Prostate gland (tissue), 2 donors: ENCODE measurements at regions not wholly inside any gene's neighbourhood (a gene's known extent, or its start where the extent isn't known, plus 50 kb on each side); places are given as distances from the start of the nearest gene placed in this dataset.

Experiments
- DNase-seq: peaks from one replicate; pipeline ENCODE4 v3.0.0-alpha.2; 2019; ENCODE audit warnings: low spot score
- H3K27ac ChIP-seq, 2 donors: fragments of 200-600 bp; sonication (generic); 2 replicates each; pipeline ENCODE4 v1.5.1; 2017 to 2019
- H3K27me3 ChIP-seq: fragments of 200-600 bp; sonication (generic); replicated peaks from 2 replicates; pipeline ENCODE4 v1.5.1; 2019; ENCODE audit not compliant: insufficient read depth
- H3K36me3 ChIP-seq, 2 donors: fragments of 200-600 bp; sonication (generic); 1 replicate in 1 of 2; 2 replicates in 1 of 2; pipeline versions ENCODE4 v1.5.1 to v1.8.1; 2017 to 2019
- H3K4me1 ChIP-seq: fragments of 200-600 bp; sonication (generic); replicated peaks from 2 replicates; pipeline ENCODE4 v1.5.1; 2019
- H3K4me3 ChIP-seq, 2 donors: fragments of 200-600 bp; sonication (generic); 2 replicates each; pipeline ENCODE4 v1.5.1; 2017 to 2019
- H3K9me3 ChIP-seq: fragments of 200-600 bp; sonication (generic); 2 replicates; pipeline ENCODE4 v1.5.1; 2017
- POLR2A ChIP-seq: fragments of 450-650 bp; IDR thresholded peaks from one replicate; pipeline ENCODE4 v1.6.1; 2016; ENCODE audit warnings: antibody characterized with exemption, mild to moderate bottlenecking
- POLR2AphosphoS5 ChIP-seq: sonication (generic); formaldehyde crosslinking; IDR thresholded peaks from one replicate; pipeline ENCODE4 v1.6.1; 2017; ENCODE audit warnings: antibody characterized with exemption
- WGBS: methylation state at CpG from one replicate; pipeline ENCODE4 v1.1.5; 2018; 5-methylcytosine and 5-hydroxymethylcytosine counted together
- intact Hi-C: fragments of 100-400 bp; cut with DNase I; formaldehyde crosslinking; loops from one replicate; pipeline ENCODE4 v1.14.2; 2022
- TF ChIP-seq, protein P1 (sequence below), 4 experiments: fragments of 200-600 bp in 2 of 4; fragments of 450-650 bp in 2 of 4; sonication (generic) in 2 of 4; IDR thresholded peaks; 1 replicate in 3 of 4; 2 replicates in 1 of 4; pipeline ENCODE4 v1.5.1; 2016 to 2019; ENCODE audit warnings: antibody characterized with exemption in 4 of 4, mild to moderate bottlenecking in 2 of 4, moderate library complexity in 2 of 4

DNA sequence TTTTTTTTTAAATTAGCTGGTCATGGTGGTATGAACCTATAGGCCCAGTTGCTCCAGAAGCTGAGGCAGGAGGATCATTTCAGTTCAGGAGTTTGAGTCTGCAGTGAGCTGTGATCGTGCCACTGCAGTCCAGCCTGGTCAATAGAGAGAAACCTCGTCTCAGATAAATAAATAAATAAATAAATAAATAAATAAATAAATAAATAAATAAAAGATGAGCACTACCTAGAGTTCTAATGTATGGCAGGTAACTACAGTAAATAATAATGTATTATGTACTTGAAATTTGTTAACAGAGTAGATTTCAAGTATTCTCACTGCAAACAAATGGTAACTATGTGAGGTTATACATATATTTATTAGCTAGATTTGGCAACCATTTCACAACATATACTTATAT is 697.9 kb upstream of the ID2 start:
- no peaks in the 10 kb centered on the region for H3K36me3 ChIP-seq
- no peak overlapping the region for H3K4me3 ChIP-seq
- no peak overlapping the region for H3K27ac ChIP-seq
- H3K27me3 ChIP-seq = no peaks in the 10 kb centered on the region
- TF ChIP-seq POLR2AphosphoS5 (no peak), POLR2A (no peak)
- TF ChIP-seq, protein P1, sequence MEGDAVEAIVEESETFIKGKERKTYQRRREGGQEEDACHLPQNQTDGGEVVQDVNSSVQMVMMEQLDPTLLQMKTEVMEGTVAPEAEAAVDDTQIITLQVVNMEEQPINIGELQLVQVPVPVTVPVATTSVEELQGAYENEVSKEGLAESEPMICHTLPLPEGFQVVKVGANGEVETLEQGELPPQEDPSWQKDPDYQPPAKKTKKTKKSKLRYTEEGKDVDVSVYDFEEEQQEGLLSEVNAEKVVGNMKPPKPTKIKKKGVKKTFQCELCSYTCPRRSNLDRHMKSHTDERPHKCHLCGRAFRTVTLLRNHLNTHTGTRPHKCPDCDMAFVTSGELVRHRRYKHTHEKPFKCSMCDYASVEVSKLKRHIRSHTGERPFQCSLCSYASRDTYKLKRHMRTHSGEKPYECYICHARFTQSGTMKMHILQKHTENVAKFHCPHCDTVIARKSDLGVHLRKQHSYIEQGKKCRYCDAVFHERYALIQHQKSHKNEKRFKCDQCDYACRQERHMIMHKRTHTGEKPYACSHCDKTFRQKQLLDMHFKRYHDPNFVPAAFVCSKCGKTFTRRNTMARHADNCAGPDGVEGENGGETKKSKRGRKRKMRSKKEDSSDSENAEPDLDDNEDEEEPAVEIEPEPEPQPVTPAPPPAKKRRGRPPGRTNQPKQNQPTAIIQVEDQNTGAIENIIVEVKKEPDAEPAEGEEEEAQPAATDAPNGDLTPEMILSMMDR (IDR thresholded peaks at IDR 0.05) = no peak
- 100% methylated on average over 2 of the region's 2 CpGs for WGBS
- no peaks in the 10 kb centered on the region for H3K9me3 ChIP-seq
- no peaks in the 10 kb centered on the region for H3K4me1 ChIP-seq
- DNase-seq = no peak
- intact Hi-C loops = no loop called here

DNA sequence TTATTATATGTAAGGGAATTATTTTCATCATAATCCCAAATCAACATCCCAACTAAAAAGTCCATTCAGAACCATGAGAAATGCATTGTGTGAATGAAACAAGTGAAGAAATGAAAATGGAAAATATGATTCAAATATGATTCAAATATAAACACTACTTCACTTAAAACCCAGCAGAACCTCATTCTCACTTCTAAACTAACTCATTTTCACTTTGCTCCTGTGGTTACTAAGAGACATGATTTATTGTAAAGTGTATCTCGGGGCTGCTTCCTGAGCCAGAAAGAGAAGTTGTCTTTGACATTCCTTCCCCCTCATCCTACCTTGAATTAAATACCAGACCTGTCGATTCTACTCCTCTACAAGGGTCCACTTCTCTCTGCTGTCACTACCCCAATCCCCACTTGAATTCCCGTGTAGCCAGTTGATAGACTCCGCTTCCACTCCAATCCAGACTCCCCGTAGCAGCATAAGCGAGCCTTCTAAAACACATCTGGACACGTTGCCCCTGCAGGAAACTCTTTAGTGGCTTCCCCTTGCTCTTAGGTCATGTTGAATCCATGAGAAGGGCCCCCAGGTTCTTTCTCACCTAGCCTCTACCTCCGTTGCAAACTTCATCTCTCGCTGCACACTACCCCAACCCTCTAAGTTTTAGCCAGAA is 697.0 kb upstream of the ID2 start:
- WGBS = 86% methylated on average over 9 of the region's 9 CpGs

DNA sequence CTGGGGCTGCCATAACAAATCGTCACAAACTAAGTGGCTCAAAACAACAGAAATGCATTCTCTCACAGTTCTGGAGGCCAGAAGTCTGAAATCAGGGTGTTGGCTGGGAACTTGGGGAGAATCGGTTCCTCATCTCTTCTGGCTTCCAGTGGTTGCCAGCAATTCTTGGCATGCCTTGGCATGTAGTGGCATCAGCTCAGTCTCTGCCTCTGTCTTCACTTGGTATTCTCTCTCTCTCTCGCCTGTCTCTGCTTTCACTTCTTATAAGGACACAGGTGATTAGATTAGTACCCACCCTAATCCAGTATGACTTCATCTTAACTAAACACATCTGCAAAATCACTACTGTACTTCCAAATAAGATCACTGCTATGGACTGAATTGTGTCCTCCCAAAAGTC is 695.4 kb upstream of the ID2 start:
- H3K9me3 ChIP-seq = no peaks in the 10 kb centered on the region
- WGBS = 57% methylated on average over 3 of the region's 3 CpGs
- no peak overlapping the region for H3K4me3 ChIP-seq
- intact Hi-C loops = no loop called here
- H3K27ac ChIP-seq = no peak overlapping the region
- no peak for TF ChIP-seq POLR2A
- TF ChIP-seq POLR2AphosphoS5 = no peak
- TF ChIP-seq, protein P1 (IDR thresholded peaks at IDR 0.05) = no peak
- H3K36me3 ChIP-seq = no peaks in the 10 kb centered on the region
- DNase-seq = no peak
- H3K27me3 ChIP-seq = no peaks in the 10 kb centered on the region
- no peaks in the 10 kb centered on the region for H3K4me1 ChIP-seq

More for the DNA sequence above, 697.0 kb upstream of the ID2 start:
- DNase-seq = no peak
- TF ChIP-seq POLR2A = no peak
- TF ChIP-seq POLR2AphosphoS5 = no peak
- TF ChIP-seq, protein P1 (IDR thresholded peaks at IDR 0.05) = no peak
- H3K4me1 ChIP-seq = no peaks in the 10 kb centered on the region
- H3K27ac ChIP-seq = no peak overlapping the region
- H3K4me3 ChIP-seq = no peak overlapping the region
- no peaks in the 10 kb centered on the region for H3K9me3 ChIP-seq
- no peaks in the 10 kb centered on the region for H3K36me3 ChIP-seq
- H3K27me3 ChIP-seq = no peaks in the 10 kb centered on the region
- intact Hi-C loops = no loop called here

DNA sequence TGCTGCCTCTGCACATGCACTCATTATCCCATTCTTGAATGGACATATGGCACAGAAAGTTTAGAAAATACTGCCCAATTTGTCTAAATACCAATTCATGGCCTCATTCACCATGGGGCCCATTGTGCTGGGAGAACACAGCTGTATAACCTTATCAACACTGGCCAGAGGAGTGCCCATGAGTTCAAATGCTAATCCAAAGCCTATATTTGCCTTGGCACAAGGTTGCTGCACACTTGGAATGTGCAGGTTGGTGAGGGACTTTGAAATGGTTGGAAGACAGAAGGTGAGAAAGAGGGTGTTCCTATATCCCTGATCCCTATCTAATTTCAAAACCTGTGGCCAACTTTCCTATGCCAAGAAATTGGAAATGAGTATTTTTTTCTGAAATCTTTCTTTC is 693.9 kb upstream of the ID2 start:
- Histone ChIP-seq H3K4me1 (no peaks in the 10 kb centered on the region), H3K36me3 (no peaks in the 10 kb centered on the region), H3K4me3 (no peak overlapping the region), H3K9me3 (no peaks in the 10 kb centered on the region), H3K27ac (no peak overlapping the region), H3K27me3 (no peaks in the 10 kb centered on the region)
- TF ChIP-seq, protein P1 (IDR thresholded peaks at IDR 0.05) = no peak
- no peak for TF ChIP-seq POLR2A
- no peak for TF ChIP-seq POLR2AphosphoS5
- no peak for DNase-seq
- intact Hi-C loops = no loop called here

DNA sequence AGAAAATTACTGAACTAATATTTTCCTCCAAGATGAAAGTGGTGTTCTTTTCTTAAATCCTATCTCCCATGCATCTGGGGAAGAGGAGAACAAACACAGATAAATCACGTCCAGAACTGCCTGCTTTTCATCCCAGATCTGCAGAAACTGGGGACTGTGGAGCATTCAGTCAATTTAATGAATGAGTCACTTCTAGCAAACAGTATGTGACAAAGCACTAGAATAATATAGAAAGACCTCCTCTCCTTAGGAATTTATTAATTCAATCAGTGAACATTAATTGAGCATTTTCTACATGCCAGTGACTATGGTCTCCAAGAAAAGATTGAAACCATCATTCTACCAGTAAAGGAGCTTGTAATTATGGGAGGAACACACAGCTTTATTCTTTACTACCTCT is 693.4 kb upstream of the ID2 start:
- Histone ChIP-seq H3K36me3 (no peaks in the 10 kb centered on the region), H3K9me3 (no peaks in the 10 kb centered on the region), H3K4me3 (no peak overlapping the region), H3K27me3 (no peaks in the 10 kb centered on the region), H3K27ac (no peak overlapping the region), H3K4me1 (no peaks in the 10 kb centered on the region)
- intact Hi-C loops = no loop called here
- TF ChIP-seq, protein P1 (IDR thresholded peaks at IDR 0.05) = no peak
- no peak for TF ChIP-seq POLR2AphosphoS5
- WGBS = 25% methylated on average over 1 of the region's 1 CpG
- DNase-seq = no peak
